Endothelial cell of umbilical vein (primary cell): ENCODE measurements at regions not wholly inside any gene's neighbourhood (a gene's known extent, or its start where the extent isn't known, plus 50 kb on each side); places are given as distances from the start of the nearest gene placed in this dataset.

Experiments used
- BruUV-seq: library from RNA; stranded (reverse); fragments of 400-500 nt; replicated peaks from 2 replicates; lab custom pipeline; 2021; lab: Mats Ljungman, UMichigan
- CTCF ChIA-PET: fragments of 300-600, 350-600 bp; sonication (Branson Sonifier 250); formaldehyde crosslinking; loops from one replicate; lab custom pipeline; 2021; ENCODE audit warnings: antibody characterized with exemption, inconsistent platforms; lab: Charles Lee
- POLR2A ChIA-PET: fragments of 300-600, 350-600 bp; sonication (Branson Sonifier 250); formaldehyde crosslinking; loops from one replicate; lab custom pipeline; 2021; ENCODE audit warnings: antibody characterized with exemption, inconsistent platforms; lab: Charles Lee
- DNase-seq: peaks from one replicate; pipeline ENCODE4 v3.0.0-alpha.2; 2011; ENCODE audit warnings: low read depth, low spot score
- FAIRE-seq: peaks from 2 replicates; lab custom pipeline; 2011; peaks lifted over from hg19 to GRCh38; lab: Jason Lieb, UNC
- H2AFZ ChIP-seq: 2 replicates; pipeline ENCODE4 v1.6.0; 2012; ENCODE audit warnings: low read depth, low read length, control low read depth, inconsistent platforms
- H3K27ac ChIP-seq: 2 replicates; pipeline ENCODE4 v1.5.1; 2011; ENCODE audit warnings: low read depth, mild to moderate bottlenecking, control low read depth, low read length, moderate library complexity; ENCODE audit not compliant: insufficient read depth
- H3K27me3 ChIP-seq, 2 experiments: 2 replicates each; pipeline versions ENCODE4 v1.6.0 to v1.6.1; 2011; ENCODE audit warnings: low read length in 2 of 2, mixed read lengths in 1 of 2; ENCODE audit not compliant: control insufficient read depth in 2 of 2, insufficient read depth in 2 of 2
- H3K36me3 ChIP-seq, 2 experiments: 2 replicates in 1 of 2; 3 replicates in 1 of 2; pipeline ENCODE4 v1.5.1; 2011; ENCODE audit warnings: low read length in 2 of 2, mild to moderate bottlenecking in 1 of 2, moderate library complexity in 1 of 2; ENCODE audit not compliant: control insufficient read depth in 2 of 2, insufficient read depth in 2 of 2; ENCODE audit errors: extremely low read depth in 1 of 2
- H3K4me1 ChIP-seq: 3 replicates; pipeline ENCODE4 v1.5.1; 2011; ENCODE audit warnings: mild to moderate bottlenecking, low read length; ENCODE audit not compliant: control insufficient read depth, insufficient read depth; ENCODE audit errors: extremely low read depth
- H3K4me2 ChIP-seq: 2 replicates; pipeline ENCODE4 v1.6.1; 2011; ENCODE audit warnings: low read length, control low read depth, mixed read lengths; ENCODE audit not compliant: insufficient read depth
- H3K4me3 ChIP-seq, 3 experiments: fragments of 200-600 bp in 1 of 3; sonication (generic), shearing (Covaris generic) in 1 of 3; replicated peaks in 1 of 3; 2 replicates each; pipeline ENCODE4 v1.5.1; 2011 to 2016; ENCODE audit warnings: control low read depth in 3 of 3, low read length in 3 of 3, mild to moderate bottlenecking in 2 of 3, inconsistent platforms in 1 of 3, low read depth in 1 of 3, moderate library complexity in 1 of 3; ENCODE audit not compliant: insufficient read depth in 1 of 3
- H3K79me2 ChIP-seq: 2 replicates; pipeline ENCODE4 v1.6.0; 2012; ENCODE audit warnings: low read length, inconsistent platforms; ENCODE audit not compliant: control insufficient read depth, insufficient read depth
- H3K9ac ChIP-seq: replicated peaks from 2 replicates; pipeline ENCODE3; 2011; ENCODE audit warnings: low read length, control low read depth; ENCODE audit not compliant: insufficient read depth; ENCODE audit errors: extremely low read depth
- H3K9me1 ChIP-seq: replicated peaks from 3 replicates; pipeline ENCODE4 v1.6.0; 2011; ENCODE audit warnings: mild to moderate bottlenecking, low read length; ENCODE audit not compliant: control insufficient read depth, insufficient read depth; ENCODE audit errors: extremely low read depth
- H3K9me3 ChIP-seq: replicated peaks from 2 replicates; pipeline ENCODE4 v1.5.1; 2012; ENCODE audit warnings: low read length, inconsistent platforms; ENCODE audit not compliant: control insufficient read depth, insufficient read depth
- H4K20me1 ChIP-seq: replicated peaks from 2 replicates; pipeline ENCODE3; 2011; ENCODE audit warnings: mild to moderate bottlenecking, low read length; ENCODE audit not compliant: control insufficient read depth, insufficient read depth; ENCODE audit errors: extremely low read depth
- EZH2 ChIP-seq: IDR thresholded peaks from 2 replicates; pipeline ENCODE4 v1.6.1; 2012; ENCODE audit warnings: borderline replicate concordance, low read depth, mild to moderate bottlenecking, moderate library complexity, low read length, inconsistent platforms; ENCODE audit not compliant: severe bottlenecking
- FOS ChIP-seq: IDR thresholded peaks from 2 replicates; pipeline ENCODE4 v1.6.1; 2011; ENCODE audit warnings: mild to moderate bottlenecking, low read length, moderate library complexity, borderline replicate concordance; ENCODE audit not compliant: insufficient read depth
- GATA2 ChIP-seq: IDR thresholded peaks from 2 replicates; pipeline ENCODE4 v1.7.0; 2011; ENCODE audit warnings: low read depth, mild to moderate bottlenecking, moderate library complexity, mixed read lengths, low read length; ENCODE audit not compliant: insufficient read length, insufficient read depth
- JUN ChIP-seq: IDR thresholded peaks from 2 replicates; pipeline ENCODE4 v1.6.1; 2011; ENCODE audit warnings: borderline replicate concordance, low read depth; ENCODE audit not compliant: insufficient read length, insufficient read depth
- MAX ChIP-seq: IDR thresholded peaks from 2 replicates; pipeline ENCODE4 v1.6.1; 2011; ENCODE audit not compliant: insufficient read depth, insufficient read length
- MYC ChIP-seq: IDR thresholded peaks from one replicate; pipeline ENCODE4 v1.6.1; 2011; ENCODE audit warnings: mild to moderate bottlenecking, low read depth, low read length
- POLR2A ChIP-seq: IDR thresholded peaks from 2 replicates; pipeline ENCODE4 v1.6.1; 2012; ENCODE audit warnings: low read depth, mild to moderate bottlenecking, control low read depth, low read length
- POLR2AphosphoS5 ChIP-seq: IDR thresholded peaks from 2 replicates; pipeline ENCODE4 v1.6.1; 2012; ENCODE audit warnings: low read depth, mild to moderate bottlenecking, control low read depth, low read length, moderate library complexity; ENCODE audit not compliant: insufficient read depth
- dilution Hi-C: fragments of 300-500 bp; cut with MboI; formaldehyde crosslinking; loops from one replicate; pipeline ENCODE4 v1.15.0; 2019; ENCODE audit warnings: low sequenced_read_pairs; ENCODE audit not compliant: extremely low pct_ligation_motif_present
- intact Hi-C: fragments of 100-400 bp; cut with micrococcal nuclease; formaldehyde crosslinking; loops from one replicate; pipeline ENCODE4 v1.10.0; 2022

- Histone ChIP-seq H3K27ac (no peak overlapping the region), H2AFZ (no peak overlapping the region), H3K4me3 (no peak overlapping the region), H3K9me1 (no peaks in the 10 kb centered on the region), H4K20me1 (no peaks in the 10 kb centered on the region), H3K27me3 (no peaks in the 10 kb centered on the region), H3K9me3 (peaks cover 8% of the 10 kb centered on the region), H3K9ac (no peak overlapping the region), H3K4me2 (no peak overlapping the region), H3K36me3 (no peaks in the 10 kb centered on the region), H3K79me2 (no peaks in the 10 kb centered on the region), H3K4me1 (no peaks in the 10 kb centered on the region)
- no peak for FAIRE-seq
- CTCF ChIA-PET, result no interaction called here
- no peak for DNase-seq
- no TSS peak for BruUV-seq
- dilution Hi-C loops (no loop called here), intact Hi-C loops (no loop called here)
- POLR2A ChIA-PET, result no interaction called here
- TF ChIP-seq EZH2, result no peak
- no peak for TF ChIP-seq POLR2AphosphoS5
- no peak for TF ChIP-seq JUN
Observed at GRCh38 chr12:103050273-103050672, 92.8 kb downstream of the ASCL1 start.

- no peak for FAIRE-seq
- dilution Hi-C loops, result no loop called here
Observed at GRCh38 chr12:103053089-103053488, 95.6 kb downstream of the ASCL1 start.

More at GRCh38 chr12:103053089-103053488, 95.6 kb downstream of the ASCL1 start:
- no peak overlapping the region for H3K27ac ChIP-seq
- no TSS peak for BruUV-seq
- no peak overlapping the region for H3K4me2 ChIP-seq
- H4K20me1 ChIP-seq, result no peaks in the 10 kb centered on the region
- intact Hi-C loops, result no loop called here
- CTCF ChIA-PET, result no interaction called here
- POLR2A ChIA-PET, result no interaction called here
- H3K79me2 ChIP-seq, result no peaks in the 10 kb centered on the region
- no peak overlapping the region for H3K4me3 ChIP-seq
- TF ChIP-seq POLR2A (no peak), JUN (no peak), GATA2 (no peak), MAX (no peak), MYC (no peak), POLR2AphosphoS5 (no peak), FOS (no peak)
- no peaks in the 10 kb centered on the region for H3K4me1 ChIP-seq
- H3K9ac ChIP-seq, result no peak overlapping the region
- no peaks in the 10 kb centered on the region for H3K9me1 ChIP-seq
- no peak overlapping the region for H2AFZ ChIP-seq
- no peak for DNase-seq
- no peaks in the 10 kb centered on the region for H3K27me3 ChIP-seq
- H3K9me3 ChIP-seq, result peaks cover 5% of the 10 kb centered on the region
- H3K36me3 ChIP-seq, result no peaks in the 10 kb centered on the region
